ENCODE measurements at regions not wholly inside any gene's neighbourhood (a gene's known extent, or its start where the extent isn't known, plus 50 kb on each side); places are given as distances from the start of the nearest gene placed in this dataset.

GRCh38 chr21:18782721-18783120, 379.1 kb upstream of the TMPRSS15 start:
- TF ChIP-seq CTCF (IDR thresholded peaks at IDR 0.05; ENCODE audit: low read depth, low read length) (no peak), POLR2A (IDR thresholded peaks at IDR 0.05; ENCODE audit: extremely low read depth, insufficient read length) (no peak), MAX (IDR thresholded peaks at IDR 0.05; ENCODE audit: low read depth, low read length) (no peak), MYC (IDR thresholded peaks at IDR 0.05; ENCODE audit: low read depth, low read length) (no peak)
- DNase-seq (ENCODE audit: low read depth), result no peak
- H3K4me3 ChIP-seq (ENCODE audit: low read depth, low read length), result no peak overlapping the region

GRCh38 chr21:18801468-18801867, 397.9 kb upstream of the TMPRSS15 start:
- TF ChIP-seq CTCF (IDR thresholded peaks at IDR 0.05; ENCODE audit: low read depth, low read length) (peak; percentile 2), POLR2A (IDR thresholded peaks at IDR 0.05; ENCODE audit: extremely low read depth, insufficient read length) (no peak)
- no peak overlapping the region for H3K4me3 ChIP-seq (ENCODE audit: low read depth, low read length)
- DNase-seq (ENCODE audit: low read depth), result peak; percentile 6

GRCh38 chr21:18803624-18804023, 400.0 kb upstream of the TMPRSS15 start:
- no peak overlapping the region for H3K4me3 ChIP-seq (ENCODE audit: low read depth, low read length)
- no peak for TF ChIP-seq MYC (IDR thresholded peaks at IDR 0.05; ENCODE audit: low read depth, low read length)
- no peak for TF ChIP-seq CTCF (IDR thresholded peaks at IDR 0.05; ENCODE audit: low read depth, low read length)
- no peak for TF ChIP-seq MAX (IDR thresholded peaks at IDR 0.05; ENCODE audit: low read depth, low read length)
- no peak for TF ChIP-seq POLR2A (IDR thresholded peaks at IDR 0.05; ENCODE audit: extremely low read depth, insufficient read length)
- no peak for DNase-seq (ENCODE audit: low read depth)

GRCh38 chr21:18810136-18810535, 406.6 kb upstream of the TMPRSS15 start:
- TF ChIP-seq MAX (IDR thresholded peaks at IDR 0.05; ENCODE audit: low read depth, low read length) (no peak), CTCF (IDR thresholded peaks at IDR 0.05; ENCODE audit: low read depth, low read length) (no peak), MYC (IDR thresholded peaks at IDR 0.05; ENCODE audit: low read depth, low read length) (no peak), POLR2A (IDR thresholded peaks at IDR 0.05; ENCODE audit: extremely low read depth, insufficient read length) (no peak)
- DNase-seq (ENCODE audit: low read depth), result no peak
- H3K4me3 ChIP-seq (ENCODE audit: low read depth, low read length), result no peak overlapping the region

- peak; percentile 81 for DNase-seq (ENCODE audit: low read depth)
- TF ChIP-seq POLR2A (IDR thresholded peaks at IDR 0.05; ENCODE audit: extremely low read depth, insufficient read length) (no peak), CTCF (IDR thresholded peaks at IDR 0.05; ENCODE audit: low read depth, low read length) (no peak), MAX (IDR thresholded peaks at IDR 0.05; ENCODE audit: low read depth, low read length) (peak; percentile 61; the same call in 1 of the 2 replicates)
- H3K4me3 ChIP-seq (ENCODE audit: low read depth, low read length), result no peak overlapping the region
Observed at GRCh38 chr21:18812308-18812707, 408.7 kb upstream of the TMPRSS15 start.

GRCh38 chr21:18819507-18819906, 415.9 kb upstream of the TMPRSS15 start:
- TF ChIP-seq MYC (IDR thresholded peaks at IDR 0.05; ENCODE audit: low read depth, low read length), result no peak
- TF ChIP-seq POLR2A (IDR thresholded peaks at IDR 0.05; ENCODE audit: extremely low read depth, insufficient read length), result no peak
- no peak for TF ChIP-seq CTCF (IDR thresholded peaks at IDR 0.05; ENCODE audit: low read depth, low read length)
- no peak for TF ChIP-seq MAX (IDR thresholded peaks at IDR 0.05; ENCODE audit: low read depth, low read length)
- DNase-seq (ENCODE audit: low read depth), result no peak

More at GRCh38 chr21:18819507-18819906, 415.9 kb upstream of the TMPRSS15 start:
- H3K4me3 ChIP-seq (ENCODE audit: low read depth, low read length), result no peak overlapping the region
